Dedifferentiated amniotic fluid mesenchymal stem cell (primary cell): ENCODE measurements at regions not wholly inside any gene's neighbourhood (a gene's known extent, or its start where the extent isn't known, plus 50 kb on each side); places are given as distances from the start of the nearest gene placed in this dataset.

ENCODE experiments used
- DNase-seq: peaks from one replicate; pipeline ENCODE4 v3.0.0-alpha.2; 2016; ENCODE audit errors: extremely low spot score

DNA sequence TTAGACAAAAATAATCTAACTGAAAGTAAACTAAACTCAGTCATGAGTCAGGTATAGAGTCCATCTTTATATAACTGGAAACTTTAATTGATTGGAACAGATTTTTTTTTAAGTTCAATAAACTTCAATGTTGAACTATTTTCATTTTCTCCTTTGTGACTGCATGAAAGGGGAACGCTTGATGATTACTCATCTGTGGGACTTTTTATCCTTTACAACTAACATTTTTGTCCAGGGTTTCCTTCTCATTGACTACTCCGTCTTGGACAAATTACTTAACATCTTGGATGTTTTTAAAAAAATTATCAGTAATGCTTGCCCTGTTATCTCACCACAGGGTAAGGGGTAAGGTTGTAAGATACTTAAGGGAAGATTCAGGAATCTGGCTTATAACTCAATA is 1658.4 kb downstream of the MAT2B start:
- no peak for DNase-seq

DNA sequence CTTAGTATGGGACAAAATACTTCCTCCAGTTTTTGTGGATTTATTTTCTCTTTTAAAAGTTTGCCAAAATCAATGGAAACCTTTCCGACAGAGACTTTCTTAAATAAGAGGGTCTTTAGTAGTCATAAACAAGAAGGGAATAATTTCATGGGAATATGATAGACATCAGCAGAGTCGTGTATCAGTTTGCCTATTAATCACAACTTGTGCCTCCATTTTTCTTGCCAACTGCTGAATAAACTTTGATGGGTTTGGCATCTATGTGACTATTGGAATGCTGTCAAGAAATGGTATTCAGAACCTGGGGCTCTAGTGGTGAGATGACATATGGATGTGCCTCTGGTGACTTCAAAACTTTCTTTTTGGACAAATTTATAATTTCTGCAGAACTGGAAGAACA is 1668.2 kb downstream of the MAT2B start:
- DNase-seq, result no peak

DNA sequence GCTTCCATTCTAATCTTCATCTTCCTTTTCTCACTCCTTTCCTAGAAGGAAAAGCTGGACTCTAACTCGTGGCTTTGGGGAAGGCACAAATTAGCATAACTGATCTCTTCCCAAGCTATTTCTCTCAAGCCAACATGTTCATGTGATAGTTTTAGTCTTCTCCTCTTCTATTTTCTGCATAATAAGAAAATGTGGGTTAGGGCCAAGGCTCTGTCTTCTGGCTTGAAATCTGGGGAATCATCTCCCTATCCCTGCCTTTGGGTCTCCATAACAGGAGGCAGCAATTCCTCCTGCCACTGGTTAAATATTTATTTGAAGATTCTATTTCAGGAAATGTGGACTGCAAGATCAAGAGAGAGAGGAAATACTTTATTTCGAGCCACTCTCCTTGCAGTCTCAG is 1669.6 kb downstream of the MAT2B start:
- no peak for DNase-seq

DNA sequence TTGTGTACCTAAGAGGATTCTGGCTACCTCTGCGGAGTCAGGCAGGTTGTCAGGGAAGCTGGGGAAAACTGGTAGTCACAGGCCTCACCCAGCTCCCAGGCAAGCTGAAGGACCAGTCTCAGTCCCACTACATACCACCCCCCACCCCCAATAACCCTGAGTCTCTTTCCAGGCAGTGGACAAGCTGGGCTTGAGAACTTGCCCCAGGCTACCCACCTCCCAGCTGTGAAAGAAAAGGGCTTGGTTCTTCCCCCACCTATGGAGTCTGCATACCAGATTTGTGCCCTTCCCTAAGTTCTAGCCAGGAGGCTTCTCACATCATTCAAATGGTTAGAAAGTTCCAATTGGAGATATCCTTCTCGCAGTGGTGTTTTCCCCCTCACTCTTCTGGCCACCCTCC is 1678.8 kb downstream of the MAT2B start:
- DNase-seq, result no peak

DNA sequence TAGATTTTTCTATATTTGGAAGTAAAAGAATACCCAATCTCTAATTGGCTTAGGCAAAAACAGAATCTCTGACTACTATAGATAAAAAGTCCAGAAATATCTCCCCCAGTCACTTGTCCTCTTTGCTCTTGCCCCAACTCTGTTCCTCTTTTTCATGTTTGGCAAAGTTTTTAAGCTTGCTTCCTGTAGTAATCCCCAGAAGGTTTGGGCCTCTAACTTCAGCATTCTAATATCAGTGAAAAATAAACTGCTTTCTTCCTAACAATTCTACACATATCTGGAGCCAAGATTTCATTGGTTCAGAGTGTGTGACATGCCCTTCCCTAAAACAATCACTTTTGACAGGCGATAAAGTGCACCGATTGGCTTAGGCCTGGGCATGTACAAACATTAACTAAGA is 1680.3 kb downstream of the MAT2B start:
- DNase-seq, result no peak

DNA sequence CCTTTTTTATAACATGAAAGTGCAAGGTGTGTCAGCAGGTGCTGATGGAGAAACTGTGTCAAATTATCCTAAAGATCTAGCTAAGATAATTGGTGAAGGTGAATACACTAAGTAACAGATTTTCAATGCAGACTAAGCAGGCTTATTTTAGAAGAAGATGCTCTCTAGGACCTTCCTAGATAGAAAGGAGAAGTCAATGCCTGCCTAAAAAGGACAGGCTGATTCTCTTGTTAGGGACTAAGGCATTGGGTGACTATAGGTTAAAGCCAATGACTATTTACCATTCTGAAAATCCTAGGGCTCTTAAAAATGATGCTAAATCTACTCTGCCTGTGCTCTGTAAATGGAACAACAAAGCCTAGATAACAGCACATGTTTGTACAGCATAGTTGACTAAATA is 1682.4 kb downstream of the MAT2B start:
- DNase-seq, result no peak

DNA sequence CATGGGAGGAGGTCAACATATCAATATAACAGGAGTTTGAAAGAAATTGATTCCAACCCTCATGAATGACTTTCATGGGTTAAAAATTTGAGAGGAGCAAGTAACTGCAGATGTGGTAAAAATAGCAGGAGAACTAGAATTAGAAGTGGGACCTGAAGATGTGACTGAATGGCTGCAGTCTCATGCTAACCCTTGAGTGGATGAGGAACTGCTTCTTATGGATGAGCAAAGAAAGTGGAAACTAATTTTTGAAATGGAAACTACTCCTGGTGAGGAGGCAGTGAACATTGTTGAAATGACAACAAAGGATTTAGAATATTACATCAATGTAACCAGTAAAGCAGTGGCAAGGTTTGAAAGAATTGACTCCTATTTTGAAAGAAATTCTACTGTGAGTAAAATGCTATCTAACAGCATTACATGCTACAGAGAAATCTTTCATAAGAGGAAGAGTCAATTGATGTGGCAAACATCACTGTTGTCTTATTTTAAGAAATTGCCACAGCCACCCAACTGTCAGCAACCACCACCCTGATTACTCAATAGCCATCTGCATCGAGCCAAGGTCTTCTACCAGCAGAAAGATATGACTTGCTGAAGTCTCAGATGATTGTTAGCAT is 1683.2 kb downstream of the MAT2B start:
- DNase-seq, result no peak

DNA sequence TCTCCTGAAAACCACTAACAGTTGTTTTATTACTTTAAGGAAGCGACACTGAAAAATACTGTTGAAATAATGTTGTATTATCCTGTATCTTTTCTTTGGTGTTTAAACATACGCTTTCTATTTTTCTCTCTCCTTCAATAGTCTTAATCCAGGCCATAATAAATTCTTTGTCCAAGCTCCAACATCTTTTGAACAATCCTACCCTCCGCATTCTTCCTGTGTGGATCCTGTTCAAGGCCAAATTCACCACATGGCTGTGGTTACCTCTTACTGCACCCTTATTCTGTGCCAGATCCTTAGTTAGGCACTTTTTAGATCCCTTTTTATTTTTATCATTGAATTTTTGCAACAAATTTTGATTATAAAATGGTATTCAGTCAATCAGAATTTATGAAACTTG is 1691.5 kb downstream of the MAT2B start:
- no peak for DNase-seq

DNA sequence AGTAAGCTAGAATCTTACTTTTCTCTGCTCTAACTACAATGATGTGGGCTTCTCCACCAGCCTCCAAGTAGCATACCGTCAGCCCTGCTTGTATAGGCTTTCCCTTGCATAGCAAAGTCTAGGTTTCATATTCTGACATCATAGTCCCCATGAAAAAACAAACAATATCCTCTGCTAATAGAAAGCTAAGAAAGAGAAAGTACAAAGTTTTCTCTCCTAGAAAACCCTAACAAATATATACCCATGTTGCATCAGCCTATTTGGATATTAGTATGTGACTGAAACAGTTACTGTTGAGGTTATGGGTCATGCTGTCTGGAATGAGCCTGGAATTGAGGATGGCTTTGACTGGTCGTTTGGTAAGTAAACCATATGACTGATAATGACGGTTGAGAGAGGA is 1696.0 kb downstream of the MAT2B start:
- no peak for DNase-seq

DNA sequence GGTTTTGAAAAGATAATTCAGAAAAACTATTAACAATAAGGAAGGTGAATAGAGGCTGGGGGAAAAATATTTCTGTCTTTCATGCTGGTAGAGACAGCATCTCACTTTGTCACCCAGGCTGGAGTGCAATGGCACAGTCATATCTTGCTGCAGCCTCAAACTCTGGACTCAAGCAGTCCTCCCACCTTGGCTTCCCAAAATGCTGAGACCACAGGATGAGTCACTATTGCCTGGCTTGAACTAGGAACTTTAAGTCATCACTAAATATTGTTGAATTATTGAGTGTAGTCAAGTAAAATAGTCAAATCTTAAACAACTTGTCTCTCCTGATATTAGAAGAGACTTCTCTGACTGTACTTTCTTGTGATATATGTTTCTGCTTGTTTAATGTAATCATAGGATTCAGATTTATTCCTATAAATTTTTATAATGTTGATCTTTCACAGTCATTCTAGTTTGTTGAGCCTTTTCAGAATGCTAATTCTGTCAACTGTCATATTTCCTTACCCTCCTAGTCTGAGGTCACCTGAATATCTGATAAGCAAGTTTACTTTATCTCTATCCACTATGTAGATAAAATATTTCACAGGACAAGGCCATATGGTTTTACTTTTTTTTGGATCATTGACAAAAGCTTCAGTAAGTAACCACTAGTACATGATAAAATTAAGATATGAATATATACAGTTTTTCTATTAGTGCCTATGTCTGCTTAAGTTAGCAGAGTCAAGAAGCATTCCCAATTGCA is 1696.5 kb downstream of the MAT2B start:
- no peak for DNase-seq

DNA sequence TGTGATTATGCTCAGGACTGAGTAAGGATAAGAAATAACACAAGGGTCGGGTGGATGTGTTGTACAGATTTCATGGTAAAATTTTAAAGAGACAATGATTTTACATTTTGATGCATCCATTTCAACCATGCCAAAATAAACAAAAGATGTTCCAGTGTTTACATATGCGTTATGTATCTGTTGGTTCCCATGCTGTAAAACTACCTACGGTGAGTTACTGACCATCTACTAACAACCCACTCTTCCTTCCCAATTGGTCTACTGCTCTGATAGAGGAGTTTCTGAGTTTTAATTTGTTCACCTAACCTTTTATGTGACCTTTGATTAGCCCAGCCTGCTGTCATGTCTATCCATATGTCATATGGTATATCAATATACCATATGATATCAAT is 1697.1 kb downstream of the MAT2B start:
- no peak for DNase-seq

DNA sequence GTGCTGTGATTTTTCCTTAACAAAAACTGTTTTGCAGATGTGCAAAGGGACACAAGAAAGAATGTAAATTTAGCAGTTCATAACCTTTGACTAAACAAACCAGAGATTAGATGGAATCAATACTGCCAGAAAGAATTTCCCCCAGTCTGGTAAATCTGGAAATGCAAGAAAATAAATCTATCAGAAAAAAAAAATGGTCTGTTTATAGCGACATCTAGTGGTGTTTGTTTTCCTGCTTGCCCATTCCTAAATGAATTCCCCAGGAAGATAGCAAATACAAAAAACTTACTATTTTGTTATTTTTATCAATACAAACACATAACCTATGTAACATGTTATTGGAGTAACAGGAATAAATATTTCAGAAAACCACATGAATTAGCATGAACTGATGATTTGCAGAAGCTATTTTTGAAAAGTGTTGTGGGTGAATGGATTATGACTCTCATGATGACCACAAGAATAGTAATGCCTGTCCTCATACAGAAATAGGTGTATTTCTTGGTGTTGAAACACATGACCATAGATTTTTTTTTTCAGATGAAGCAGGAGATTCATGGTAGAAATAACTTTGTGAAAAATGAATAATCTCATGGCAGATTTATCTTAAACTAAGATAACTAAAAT is 1703.8 kb downstream of the MAT2B start:
- DNase-seq, result no peak

DNA sequence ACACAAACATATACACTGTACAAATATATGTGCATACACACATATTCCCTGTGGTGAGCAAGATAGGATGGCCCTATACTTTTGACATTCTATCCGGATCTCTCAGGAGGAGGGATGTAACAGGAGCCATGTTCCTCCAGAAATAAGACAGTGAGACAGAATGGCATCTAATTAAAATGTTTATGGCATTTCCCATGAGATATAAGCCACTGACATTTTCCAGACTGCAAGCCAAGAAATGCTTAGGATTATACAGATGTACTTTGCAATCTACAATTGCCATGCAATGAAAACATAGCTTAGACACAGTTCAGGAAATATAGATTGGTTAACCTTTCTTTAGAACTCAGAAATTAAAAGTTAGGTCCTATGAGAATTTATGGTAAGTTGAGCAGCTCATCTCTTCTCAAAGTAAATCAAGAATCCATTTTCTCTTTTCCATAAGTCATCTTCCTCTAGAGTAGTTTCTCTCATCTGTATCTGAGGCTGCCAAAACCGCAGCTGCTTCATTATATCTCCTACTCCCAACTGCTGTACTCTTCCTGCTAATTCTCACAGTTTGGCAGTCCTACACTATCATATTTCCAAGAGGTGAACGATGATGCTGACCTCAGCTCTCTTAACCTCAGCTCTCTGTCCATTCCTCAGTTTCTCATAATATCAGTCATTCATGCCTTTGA is 1719.1 kb downstream of the MAT2B start:
- no peak for DNase-seq

DNA sequence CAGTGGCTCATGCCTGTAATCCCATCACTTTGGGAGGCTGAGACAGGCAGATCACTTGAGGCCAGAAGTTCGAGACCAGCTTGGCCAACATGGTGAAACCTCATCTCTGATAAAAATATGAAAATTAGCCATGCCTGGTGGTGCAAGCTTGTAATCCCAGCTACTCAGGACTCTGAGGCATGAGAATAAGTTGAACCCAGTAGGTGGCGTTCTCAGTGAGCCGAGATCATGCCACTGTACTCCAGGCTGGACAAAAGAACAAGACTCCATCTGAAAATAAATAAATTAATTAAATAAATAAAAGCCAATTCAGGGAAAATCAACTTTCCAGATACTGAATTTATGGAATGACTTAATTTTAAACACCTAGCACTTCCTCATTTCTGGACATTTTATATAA is 1722.1 kb downstream of the MAT2B start:
- DNase-seq, result no peak

DNA sequence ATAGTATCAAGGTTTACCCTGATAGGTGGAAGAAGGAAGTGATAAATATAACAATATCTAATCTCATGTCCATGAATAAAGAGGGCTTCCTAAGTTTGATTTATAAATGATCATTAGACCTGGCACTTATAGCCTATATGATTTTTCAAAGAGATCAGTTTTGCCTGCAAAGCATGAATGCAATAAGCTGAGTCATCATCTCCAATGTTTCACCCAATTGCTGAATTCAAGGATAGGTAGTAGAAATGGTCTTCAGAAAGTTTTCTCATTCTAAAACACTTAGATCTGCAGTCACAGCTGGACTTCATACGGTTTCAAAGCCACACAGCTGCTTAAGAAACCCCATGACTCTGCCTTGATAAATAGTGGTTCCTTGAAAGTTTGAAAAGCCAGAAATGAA is 1722.8 kb downstream of the MAT2B start:
- DNase-seq, result no peak

DNA sequence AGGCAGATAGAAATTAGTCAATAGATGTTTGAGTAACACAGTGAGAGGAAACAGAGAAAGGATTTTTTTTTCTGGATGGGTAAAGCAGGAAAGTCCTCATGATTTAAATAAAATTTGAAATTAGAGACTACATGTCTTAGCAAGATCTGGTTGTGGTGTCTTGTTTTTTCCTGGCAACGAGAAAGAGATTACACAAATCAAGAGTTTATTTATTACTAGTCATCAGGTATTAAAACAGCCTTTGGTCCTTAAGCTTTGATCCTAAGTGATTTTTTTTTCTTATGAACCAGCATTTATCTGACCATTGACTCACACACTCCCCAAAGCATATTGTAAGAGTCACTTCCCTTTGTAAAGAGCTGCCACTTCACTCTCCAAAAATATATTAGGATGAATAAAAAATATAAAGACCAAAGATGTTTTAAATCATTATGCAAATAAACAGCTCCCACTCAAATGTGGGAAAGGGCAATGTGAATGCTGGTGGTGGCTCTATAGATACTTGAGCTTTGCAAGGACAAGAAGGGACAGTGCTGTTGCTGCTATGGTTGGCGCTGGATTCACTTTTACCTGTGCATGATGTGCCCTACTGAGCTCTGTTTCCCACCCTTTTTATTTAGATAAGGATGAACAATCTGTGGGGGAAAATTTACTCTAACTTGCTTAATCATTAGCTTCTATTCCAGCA is 1726.5 kb downstream of the MAT2B start:
- DNase-seq, result no peak

DNA sequence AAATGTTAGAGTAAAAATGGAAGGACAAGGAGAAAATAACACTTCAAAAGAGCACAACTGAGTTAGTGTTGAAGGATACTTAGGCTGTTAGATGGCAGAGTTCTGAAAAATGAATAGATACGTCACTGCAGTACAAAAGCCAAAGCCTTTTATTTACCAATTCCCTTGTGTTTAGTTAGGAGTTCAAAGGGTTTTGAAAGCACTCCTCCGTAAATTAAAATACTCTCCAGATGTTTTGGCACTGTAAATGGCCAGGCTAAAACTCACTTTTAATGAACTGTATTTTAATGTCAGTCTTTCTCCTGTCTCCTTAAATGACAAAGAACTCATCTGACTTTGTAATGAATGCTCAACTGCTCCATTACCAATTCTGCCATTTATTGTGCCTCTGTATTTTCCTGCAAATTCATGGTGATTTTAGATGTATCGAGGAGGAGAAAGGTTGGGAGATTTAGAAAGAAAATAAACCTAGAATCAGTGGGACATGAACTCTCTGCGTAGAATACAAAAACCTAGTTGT is 1727.2 kb downstream of the MAT2B start:
- DNase-seq, result no peak

DNA sequence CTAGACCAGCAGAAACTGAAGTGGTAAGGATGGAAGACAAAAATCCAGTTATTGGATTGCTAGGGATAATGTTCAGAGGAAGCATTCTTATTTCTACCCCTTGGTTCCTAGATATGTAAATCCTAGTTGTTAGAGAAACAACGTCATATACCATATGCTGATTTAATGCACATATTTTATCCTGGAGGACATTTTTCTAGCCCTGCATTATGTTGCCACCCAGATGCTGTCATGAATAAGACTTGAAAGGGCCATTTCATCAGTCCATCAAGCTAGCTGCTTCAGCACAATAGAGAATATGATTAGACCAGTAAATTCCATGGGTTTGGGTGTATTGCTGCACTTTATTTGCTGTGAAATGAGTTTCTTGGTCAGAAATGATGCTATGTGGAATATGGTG is 1736.4 kb downstream of the MAT2B start:
- DNase-seq, result no peak

DNA sequence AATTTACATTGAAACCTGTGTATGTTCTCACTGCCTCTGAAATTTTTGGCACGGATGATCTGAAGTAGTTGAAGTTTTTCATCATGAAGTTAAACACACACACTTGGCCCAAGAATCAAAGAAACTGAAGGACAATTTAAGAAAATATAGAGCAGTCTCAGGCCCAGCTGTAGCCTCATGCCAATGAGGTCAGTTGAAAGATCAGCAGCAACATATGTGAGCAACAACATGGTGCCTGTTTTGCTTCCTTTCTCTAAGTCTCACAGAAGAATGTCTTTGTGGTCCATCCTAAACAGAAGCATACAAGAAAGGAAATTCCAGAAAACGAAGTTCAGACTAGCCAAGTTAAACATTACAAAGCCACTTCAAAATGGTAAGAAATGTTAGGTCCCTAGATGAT is 1737.2 kb downstream of the MAT2B start:
- DNase-seq, result no peak

DNA sequence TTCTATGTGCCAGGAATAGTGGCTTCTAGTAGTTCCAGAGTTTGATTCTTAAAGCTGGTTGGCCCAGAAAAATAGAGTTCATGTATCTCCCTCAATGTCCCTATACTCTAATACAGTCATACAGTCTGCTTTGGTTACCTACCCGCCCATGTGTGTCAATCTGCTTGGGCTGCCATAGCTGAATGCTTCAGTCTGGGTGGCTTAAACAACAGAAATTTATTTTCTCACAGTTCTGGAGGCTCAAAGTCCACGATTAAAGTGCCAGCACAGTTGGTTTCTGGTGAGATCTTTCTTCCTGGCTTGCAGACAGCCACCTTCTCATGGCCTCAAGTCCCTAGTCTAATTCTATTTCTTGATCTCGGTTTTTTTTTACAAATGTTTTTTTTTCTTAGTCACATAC is 1739.0 kb downstream of the MAT2B start:
- no peak for DNase-seq

DNA sequence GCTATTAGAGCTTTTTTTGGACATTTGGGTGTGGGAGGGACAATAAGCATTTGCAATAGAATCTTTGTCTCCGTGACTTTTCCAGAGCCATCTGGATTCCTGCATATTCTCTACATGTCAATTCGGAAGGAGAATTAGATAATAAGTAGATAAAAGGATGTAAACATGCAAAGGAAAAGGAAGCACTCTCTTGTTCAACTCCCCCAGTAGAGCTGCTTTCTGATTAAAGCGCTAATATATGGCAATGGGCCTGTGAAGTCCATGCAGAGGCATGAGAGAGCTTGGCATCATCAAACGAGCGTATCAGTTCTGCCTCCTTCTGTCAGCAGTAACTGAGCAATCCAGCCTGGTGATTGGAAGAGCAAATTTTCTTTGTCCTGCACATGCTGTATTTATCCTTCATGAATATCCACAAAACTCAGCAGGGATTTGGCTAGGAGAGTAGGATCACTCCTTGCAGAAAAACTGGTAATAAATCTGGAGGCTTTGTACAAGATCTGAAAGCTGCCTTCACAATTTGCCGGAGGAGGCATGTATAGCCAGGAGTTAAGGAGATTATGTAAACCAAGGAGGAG is 1752.9 kb downstream of the MAT2B start:
- no peak for DNase-seq

DNA sequence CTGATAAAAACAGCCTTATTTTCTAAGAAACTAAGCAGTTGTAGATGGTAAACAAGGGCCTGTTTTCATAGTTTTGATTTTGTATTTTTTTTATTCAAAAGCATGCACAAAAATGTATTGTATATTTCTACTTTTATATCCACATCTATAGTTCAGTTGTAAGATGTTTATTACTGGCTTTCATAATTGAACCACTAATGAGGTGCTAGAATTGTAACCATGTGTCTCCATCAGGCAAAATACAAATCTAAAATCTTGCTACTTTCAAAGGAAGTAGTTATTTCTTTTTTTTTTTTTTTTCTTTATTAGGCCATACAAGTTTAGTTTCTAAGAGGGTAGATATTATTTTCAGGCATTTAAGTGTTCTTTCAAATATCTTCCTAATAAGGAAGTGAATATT is 1755.0 kb downstream of the MAT2B start:
- DNase-seq, result no peak
